Smooth muscle cell (in vitro differentiated cells): ENCODE measurements at regions not wholly inside any gene's neighbourhood (a gene's known extent, or its start where the extent isn't known, plus 50 kb on each side); places are given as distances from the start of the nearest gene placed in this dataset.

ENCODE experiments used
- DNase-seq: peaks from one replicate; lab custom pipeline; 2025; ENCODE audit not compliant: unreplicated experiment; lab: John Stamatoyannopoulos, UW
- H2AFZ ChIP-seq: fragments of 200-600 bp; sonication (generic); 2 replicates; pipeline ENCODE4 v1.6.0; 2016; ENCODE audit warnings: antibody characterized with exemption, low read depth, mild to moderate bottlenecking
- H3F3A ChIP-seq: fragments of 200-600 bp; sonication (generic); 2 replicates; pipeline ENCODE4 v1.6.0; 2017; ENCODE audit warnings: antibody characterized with exemption, low read depth
- H3K27ac ChIP-seq: fragments of 200-600 bp; sonication (generic); 2 replicates; pipeline ENCODE4 v1.5.1; 2016; ENCODE audit warnings: low read depth, mild to moderate bottlenecking
- H3K27me3 ChIP-seq: fragments of 200-600 bp; sonication (generic); 2 replicates; pipeline ENCODE4 v1.6.1; 2016; ENCODE audit warnings: low read depth, mild to moderate bottlenecking
- H3K36me3 ChIP-seq: fragments of 200-600 bp; sonication (generic); 2 replicates; pipeline ENCODE4 v1.5.1; 2016; ENCODE audit warnings: low read depth
- H3K4me1 ChIP-seq: fragments of 200-600 bp; sonication (generic); 2 replicates; pipeline ENCODE4 v1.5.1; 2016; ENCODE audit warnings: low read depth
- H3K4me2 ChIP-seq: fragments of 200-600 bp; sonication (generic); 2 replicates; pipeline ENCODE4 v1.6.0; 2016; ENCODE audit warnings: mild to moderate bottlenecking
- H3K4me3 ChIP-seq: fragments of 200-600 bp; sonication (generic); 2 replicates; pipeline ENCODE4 v1.5.1; 2016; ENCODE audit warnings: mild to moderate bottlenecking
- H3K79me2 ChIP-seq: fragments of 200-600 bp; sonication (generic); 2 replicates; pipeline ENCODE4 v1.6.0; 2016; ENCODE audit warnings: low read depth, mild to moderate bottlenecking
- H3K9ac ChIP-seq: fragments of 200-600 bp; sonication (generic); 2 replicates; pipeline ENCODE4 v1.6.0; 2016; ENCODE audit warnings: low read depth
- H3K9me3 ChIP-seq: fragments of 200-600 bp; sonication (generic); replicated peaks from 2 replicates; pipeline ENCODE4 v1.5.1; 2016; ENCODE audit warnings: low read depth
- H4K20me1 ChIP-seq: fragments of 200-600 bp; sonication (generic); 2 replicates; pipeline ENCODE4 v1.6.0; 2016; ENCODE audit warnings: low read depth
- WGBS: methylation state at CpG from one replicate; pipeline ENCODE4 v1.1.7; 2016; ENCODE audit warnings: low lambda C conversion rate; 5-methylcytosine and 5-hydroxymethylcytosine counted together
- TF ChIP-seq, protein P1 (sequence below): fragments of 200-600 bp; sonication (generic); IDR thresholded peaks from 2 replicates; pipeline ENCODE4 v1.5.1; 2017; ENCODE audit warnings: borderline replicate concordance, mild to moderate bottlenecking, antibody characterized with exemption; ENCODE audit not compliant: insufficient read depth, poor library complexity, severe bottlenecking

DNA sequence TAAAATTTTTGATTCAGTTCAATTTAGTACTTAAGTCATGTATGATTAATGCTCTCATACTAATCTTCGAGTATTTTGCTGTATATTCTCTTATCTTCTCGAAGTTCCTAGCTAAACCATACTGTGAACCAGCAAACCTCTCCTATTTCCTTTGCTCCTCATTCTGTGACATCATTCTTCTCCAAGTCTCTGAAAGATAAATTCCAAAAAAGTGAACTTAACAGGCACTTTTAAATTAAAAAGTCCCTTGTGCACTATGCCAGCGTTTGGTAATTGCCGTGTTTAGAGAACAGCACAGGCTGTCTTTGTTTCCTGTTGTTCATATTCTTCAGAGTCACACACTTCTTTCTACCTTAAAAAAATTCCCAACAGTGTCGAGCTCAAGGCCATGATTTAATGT lies 188.4 kb upstream of the PHACTR1 start:
- peak overlapping the region; percentile 34 for H3K4me2 ChIP-seq
- no peak overlapping the region for H3K9ac ChIP-seq
- no peaks in the 10 kb centered on the region for H4K20me1 ChIP-seq
- H3K4me1 ChIP-seq, result peaks cover 12% of the 10 kb centered on the region
- H3K27me3 ChIP-seq, result peaks cover 25% of the 10 kb centered on the region
- no peak overlapping the region for H3K4me3 ChIP-seq
- no peak overlapping the region for H2AFZ ChIP-seq
- no peak for DNase-seq
- TF ChIP-seq, protein P1, sequence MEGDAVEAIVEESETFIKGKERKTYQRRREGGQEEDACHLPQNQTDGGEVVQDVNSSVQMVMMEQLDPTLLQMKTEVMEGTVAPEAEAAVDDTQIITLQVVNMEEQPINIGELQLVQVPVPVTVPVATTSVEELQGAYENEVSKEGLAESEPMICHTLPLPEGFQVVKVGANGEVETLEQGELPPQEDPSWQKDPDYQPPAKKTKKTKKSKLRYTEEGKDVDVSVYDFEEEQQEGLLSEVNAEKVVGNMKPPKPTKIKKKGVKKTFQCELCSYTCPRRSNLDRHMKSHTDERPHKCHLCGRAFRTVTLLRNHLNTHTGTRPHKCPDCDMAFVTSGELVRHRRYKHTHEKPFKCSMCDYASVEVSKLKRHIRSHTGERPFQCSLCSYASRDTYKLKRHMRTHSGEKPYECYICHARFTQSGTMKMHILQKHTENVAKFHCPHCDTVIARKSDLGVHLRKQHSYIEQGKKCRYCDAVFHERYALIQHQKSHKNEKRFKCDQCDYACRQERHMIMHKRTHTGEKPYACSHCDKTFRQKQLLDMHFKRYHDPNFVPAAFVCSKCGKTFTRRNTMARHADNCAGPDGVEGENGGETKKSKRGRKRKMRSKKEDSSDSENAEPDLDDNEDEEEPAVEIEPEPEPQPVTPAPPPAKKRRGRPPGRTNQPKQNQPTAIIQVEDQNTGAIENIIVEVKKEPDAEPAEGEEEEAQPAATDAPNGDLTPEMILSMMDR, result no peak
- peak overlapping the region; percentile 77 for H3K27ac ChIP-seq
- H3K36me3 ChIP-seq, result no peaks in the 10 kb centered on the region
- no peaks in the 10 kb centered on the region for H3K79me2 ChIP-seq
- no peaks in the 10 kb centered on the region for H3K9me3 ChIP-seq
- 32% methylated on average over 5 of the region's 5 CpGs for WGBS
- H3F3A ChIP-seq, result no peaks in the 10 kb centered on the region

DNA sequence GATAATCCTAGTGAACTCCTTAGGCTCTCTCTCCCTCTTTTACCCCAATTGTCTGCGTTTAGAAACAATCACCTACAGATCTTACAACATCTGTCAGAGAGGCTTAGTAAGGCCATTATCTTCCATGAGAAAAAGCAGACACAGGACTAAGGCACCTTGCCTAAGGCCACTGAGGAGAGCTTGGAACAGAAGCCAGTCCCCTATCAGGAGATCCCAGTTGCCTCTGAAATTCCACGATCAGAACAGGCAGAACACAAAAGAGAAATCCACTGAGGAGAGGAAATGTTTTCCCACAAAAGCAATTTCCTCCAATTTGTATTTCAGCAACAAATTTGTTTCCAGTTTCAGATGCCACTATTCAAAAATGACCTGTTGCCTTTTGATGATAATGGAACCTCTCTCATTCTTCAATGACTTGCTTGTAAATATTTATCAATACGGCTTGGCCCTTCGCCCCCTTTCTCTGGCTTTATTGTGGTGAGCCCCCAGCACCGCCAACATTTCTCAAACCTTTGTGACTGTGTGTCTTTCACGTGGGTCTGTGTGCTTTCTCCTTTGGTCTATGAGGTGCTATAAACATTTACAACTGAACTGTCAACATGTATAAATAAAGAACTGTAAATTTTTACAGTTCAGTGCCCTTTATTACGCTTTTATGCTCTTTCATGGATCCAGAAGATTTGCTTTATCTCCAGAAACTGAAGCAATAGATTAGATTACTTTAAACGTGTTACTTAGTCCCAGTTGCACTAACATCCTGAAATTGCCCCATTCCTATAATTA lies 187.8 kb upstream of the PHACTR1 start:
- Histone ChIP-seq H3K27ac (peak overlapping the region; percentile 77), H3F3A (no peaks in the 10 kb centered on the region), H3K79me2 (no peaks in the 10 kb centered on the region), H3K27me3 (peaks cover 28% of the 10 kb centered on the region), H4K20me1 (no peaks in the 10 kb centered on the region), H3K36me3 (no peaks in the 10 kb centered on the region), H3K4me2 (peak overlapping the region; percentile 34), H3K4me3 (no peak overlapping the region), H3K9ac (no peak overlapping the region), H3K9me3 (no peaks in the 10 kb centered on the region), H3K4me1 (peaks cover 12% of the 10 kb centered on the region), H2AFZ (no peak overlapping the region)
- no peak for DNase-seq
- 12% methylated on average over 8 of the region's 8 CpGs for WGBS
- TF ChIP-seq, protein P1, result no peak

DNA sequence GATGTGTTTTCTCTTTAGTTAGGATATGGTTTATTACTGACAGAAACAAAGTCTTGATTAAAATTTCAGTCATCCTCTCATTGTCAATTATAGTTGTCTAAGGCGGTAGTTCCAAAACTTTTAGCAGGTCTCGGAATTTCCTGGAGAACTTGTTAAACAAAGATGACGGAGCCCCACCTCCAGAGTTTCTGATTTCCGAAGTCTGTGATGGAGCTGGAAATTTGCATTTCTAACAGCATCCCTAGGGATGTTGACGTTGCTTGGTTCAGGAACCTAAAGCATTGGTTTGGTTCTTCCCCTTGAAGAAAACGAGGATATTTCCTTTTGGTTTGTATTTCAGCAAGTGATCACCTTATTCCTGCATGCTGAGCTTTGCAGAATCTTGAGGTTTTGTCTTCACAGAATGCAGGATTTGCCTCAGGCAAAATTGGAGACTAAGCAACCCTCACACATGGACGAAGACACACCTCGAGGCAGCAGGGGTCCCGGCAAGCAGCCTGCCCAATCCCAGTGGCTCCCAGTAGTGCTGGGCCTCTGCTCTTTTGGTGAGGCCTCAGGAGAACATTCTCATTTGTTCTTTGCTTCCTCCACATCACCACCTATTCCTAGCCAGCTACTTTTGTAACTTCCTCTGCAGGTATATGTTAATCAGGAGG lies 187.1 kb upstream of the PHACTR1 start:
- H2AFZ ChIP-seq, result no peak overlapping the region
- no peak overlapping the region for H3K9ac ChIP-seq
- H3K4me3 ChIP-seq, result no peak overlapping the region
- no peaks in the 10 kb centered on the region for H3K79me2 ChIP-seq
- DNase-seq, result no peak
- no peak overlapping the region for H3K27ac ChIP-seq
- H4K20me1 ChIP-seq, result no peaks in the 10 kb centered on the region
- WGBS, result 47% methylated on average over 9 of the region's 9 CpGs
- H3K4me2 ChIP-seq, result no peak overlapping the region
- H3K4me1 ChIP-seq, result peaks cover 12% of the 10 kb centered on the region
- H3K9me3 ChIP-seq, result no peaks in the 10 kb centered on the region
- H3K27me3 ChIP-seq, result peaks cover 28% of the 10 kb centered on the region
- no peaks in the 10 kb centered on the region for H3F3A ChIP-seq
- H3K36me3 ChIP-seq, result no peaks in the 10 kb centered on the region
- TF ChIP-seq, protein P1, result no peak
